ENCODE measurements at regions not wholly inside any gene's neighbourhood (a gene's known extent, or its start where the extent isn't known, plus 50 kb on each side); places are given as distances from the start of the nearest gene placed in this dataset.
"Not testable (repeated sequence)": the region's sequence is repeated elsewhere in the genome, so short reads cannot be mapped to it uniquely, and the experiment has no call there.

DNA sequence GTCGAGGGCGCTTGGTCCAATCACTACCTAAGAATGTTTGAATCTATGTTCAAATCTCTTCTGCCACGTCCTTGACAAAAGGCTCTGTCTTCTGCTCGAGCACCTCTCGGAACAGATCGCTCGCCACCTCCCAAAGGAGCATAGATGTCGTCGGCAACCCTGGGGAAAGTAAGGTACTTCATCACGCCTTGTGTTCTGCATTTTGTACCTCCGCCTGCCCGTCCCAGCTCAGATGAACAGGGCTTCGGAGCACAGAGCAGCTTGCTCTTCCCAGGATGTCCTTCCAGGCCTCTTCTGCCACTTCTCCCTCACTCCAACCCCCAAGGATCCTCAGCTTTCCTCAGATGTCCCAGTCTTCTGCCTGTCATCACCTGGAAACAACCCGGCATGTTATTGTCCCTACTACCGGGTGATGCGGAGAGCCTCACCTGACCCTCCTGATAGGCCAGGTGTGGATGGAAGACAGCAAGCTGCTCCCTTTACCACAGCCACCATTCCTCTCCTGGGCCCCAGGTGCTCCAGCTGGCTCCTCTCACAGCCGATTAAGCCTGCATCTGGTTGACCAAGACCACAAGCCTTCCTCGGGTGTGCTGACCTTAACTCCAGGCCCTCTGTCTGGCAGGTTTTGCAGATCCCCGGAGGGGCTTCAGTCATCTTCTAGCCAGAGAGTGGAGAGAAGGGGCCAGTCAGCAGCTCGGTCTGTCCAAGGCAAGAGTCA lies 270.5 kb downstream of the FAM43A start:
- intact Hi-C loops (cut with DNase I; ENCODE audit: low total_unique reads), result no loop called here
- H3K36me3 ChIP-seq (ENCODE audit: low read depth, missing control alignments), result no peaks in the 10 kb centered on the region
- TF ChIP-seq CTCF (IDR thresholded peaks at IDR 0.05), result no peak
- TF ChIP-seq POLR2A (IDR thresholded peaks at IDR 0.05), result no peak
- no peak for DNase-seq
- H3K4me1 ChIP-seq, result no peaks in the 10 kb centered on the region
- no peaks in the 10 kb centered on the region for H3K9me3 ChIP-seq
- WGBS, 2 donors, result 85 to 91% methylated on average over 15 to 20 of the region's 20 CpGs
- no peaks in the 10 kb centered on the region for H3K27me3 ChIP-seq
- no peak overlapping the region for H3K27ac ChIP-seq
- no peak overlapping the region for H3K4me3 ChIP-seq

GRCh38 chr3:194956697-194957396 lies 271.2 kb downstream of the FAM43A start:
- Histone ChIP-seq H3K4me1 (no peaks in the 10 kb centered on the region), H3K36me3 (ENCODE audit: low read depth, missing control alignments) (no peaks in the 10 kb centered on the region), H3K27me3 (no peaks in the 10 kb centered on the region), H3K9me3 (no peaks in the 10 kb centered on the region), H3K4me3 (no peak overlapping the region), H3K27ac (no peak overlapping the region)
- DNase-seq, result no peak
- intact Hi-C loops (cut with DNase I; ENCODE audit: low total_unique reads), result no loop called here
- no peak for TF ChIP-seq POLR2A (IDR thresholded peaks at IDR 0.05)
- TF ChIP-seq CTCF (IDR thresholded peaks at IDR 0.05), result no peak
- WGBS, 2 donors, result 73 to 84% methylated on average over 14 to 17 of the region's 17 CpGs

- Histone ChIP-seq H3K9me3 (no peaks in the 10 kb centered on the region), H3K27ac (no peak overlapping the region), H3K27me3 (no peaks in the 10 kb centered on the region), H3K4me1 (no peaks in the 10 kb centered on the region), H3K4me3 (no peak overlapping the region), H3K36me3 (ENCODE audit: low read depth, missing control alignments) (no peaks in the 10 kb centered on the region)
- 86 to 94% methylated on average over 6 to 7 of the region's 7 CpGs for WGBS, 2 donors
- intact Hi-C loops (cut with DNase I; ENCODE audit: low total_unique reads), result no loop called here
- DNase-seq, result no peak
- TF ChIP-seq POLR2A (IDR thresholded peaks at IDR 0.05), result no peak
- no peak for TF ChIP-seq CTCF (IDR thresholded peaks at IDR 0.05)
These were observed 272.1 kb downstream of the FAM43A start for GRCh38 chr3:194957743-194958240.

DNA sequence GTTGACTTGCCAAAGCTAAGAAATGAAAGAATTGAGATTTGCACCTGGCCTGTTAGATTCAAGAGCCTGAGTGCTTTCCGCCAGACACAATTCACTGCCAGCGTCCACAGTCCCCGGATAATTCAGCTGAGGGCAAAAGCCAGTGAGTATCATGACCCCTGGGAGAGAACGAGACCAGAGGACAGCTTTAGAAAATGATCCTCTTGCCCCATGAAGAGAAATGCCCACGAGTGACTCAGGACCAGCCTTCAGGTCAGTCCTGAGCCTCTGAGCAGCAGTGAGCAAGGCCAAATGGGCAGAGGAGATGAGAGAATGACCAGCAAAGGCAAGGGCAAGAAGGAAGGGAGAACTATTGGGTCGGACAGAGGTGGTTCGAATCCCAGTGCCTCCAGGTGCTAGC lies 273.5 kb downstream of the FAM43A start:
- intact Hi-C loops (cut with DNase I; ENCODE audit: low total_unique reads), result no loop called here
- WGBS, 2 donors, result 82 to 86% methylated on average over 7 of the region's 7 CpGs

DNA sequence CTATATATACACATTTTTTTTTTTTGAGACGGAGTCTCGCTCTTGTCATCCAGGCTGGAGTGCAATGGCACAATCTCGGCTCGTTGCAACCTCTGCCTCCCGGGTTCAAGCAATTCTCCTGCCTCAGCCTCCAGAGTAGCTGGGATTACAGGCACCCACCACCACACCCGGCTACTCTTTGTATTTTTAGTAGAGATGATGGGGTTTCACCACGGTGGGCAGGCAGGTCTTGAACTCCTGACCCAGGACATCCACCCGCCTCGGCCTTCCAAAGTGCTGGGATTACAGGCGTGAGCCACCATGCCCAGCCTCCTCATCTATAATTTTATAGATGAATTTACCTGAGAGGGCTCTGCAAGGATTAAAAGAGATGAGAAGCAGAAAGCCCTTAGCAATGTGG lies 274.0 kb downstream of the FAM43A start:
- intact Hi-C loops (cut with DNase I; ENCODE audit: low total_unique reads); H3K27ac ChIP-seq; H3K4me3 ChIP-seq; H3K27me3 ChIP-seq; DNase-seq; H3K4me1 ChIP-seq; H3K36me3 ChIP-seq (ENCODE audit: low read depth, missing control alignments); H3K9me3 ChIP-seq: not testable (repeated sequence)
- 91 to 93% methylated on average over 10 of the region's 10 CpGs for WGBS, 2 donors

More for the DNA sequence above, 273.5 kb downstream of the FAM43A start:
- TF ChIP-seq CTCF (IDR thresholded peaks at IDR 0.05), result no peak
- TF ChIP-seq POLR2A (IDR thresholded peaks at IDR 0.05), result no peak
- H3K36me3 ChIP-seq (ENCODE audit: low read depth, missing control alignments), result no peaks in the 10 kb centered on the region
- no peaks in the 10 kb centered on the region for H3K27me3 ChIP-seq
- no peaks in the 10 kb centered on the region for H3K4me1 ChIP-seq
- H3K27ac ChIP-seq, result no peak overlapping the region
- H3K9me3 ChIP-seq, result no peaks in the 10 kb centered on the region
- DNase-seq, result no peak
- no peak overlapping the region for H3K4me3 ChIP-seq

Data from testis (tissue), 2 donors.